Neural progenitor cell (in vitro differentiated cells): ENCODE measurements at regions not wholly inside any gene's neighbourhood (a gene's known extent, or its start where the extent isn't known, plus 50 kb on each side); places are given as distances from the start of the nearest gene placed in this dataset.

Experiments used
- CTCF ChIP-seq: fragments of 200-600 bp; sonication (generic); IDR thresholded peaks from 2 replicates; pipeline ENCODE4 v1.5.1; 2017; ENCODE audit warnings: antibody characterized with exemption, mild to moderate bottlenecking
- EZH2 ChIP-seq: fragments of 200-600 bp; sonication (generic); IDR thresholded peaks from 2 replicates; pipeline ENCODE4 v1.6.1; 2017; ENCODE audit warnings: antibody characterized with exemption, mild to moderate bottlenecking, moderate library complexity
- EZH2phosphoT487 ChIP-seq: fragments of 200-600 bp; sonication (generic); IDR thresholded peaks from 2 replicates; pipeline ENCODE4 v1.6.1; 2017; ENCODE audit warnings: antibody characterized with exemption

GRCh38 chr4:8702020-8702495 is 109.5 kb downstream of the CPZ start:
- no peak for TF ChIP-seq CTCF
- TF ChIP-seq EZH2: no peak
- TF ChIP-seq EZH2phosphoT487: no peak
